Caco-2 (cell line): ENCODE measurements at regions not wholly inside any gene's neighbourhood (a gene's known extent, or its start where the extent isn't known, plus 50 kb on each side); places are given as distances from the start of the nearest gene placed in this dataset.

Source experiments
- BruUV-seq: library from RNA; stranded (reverse); fragments of 400-500 nt; replicated peaks from 2 replicates; lab custom pipeline; 2021; lab: Mats Ljungman, UMichigan
- CTCF ChIA-PET: fragments of 300-600 bp; sonication (Branson Sonifier 250); formaldehyde crosslinking; loops from one replicate; lab custom pipeline; 2022; ENCODE audit warnings: antibody characterized with exemption; lab: Charles Lee
- POLR2A ChIA-PET: fragments of 300-600 bp; sonication (Branson Sonifier 250); formaldehyde crosslinking; loops from one replicate; lab custom pipeline; 2022; ENCODE audit warnings: antibody characterized with exemption; lab: Charles Lee
- DNase-seq, 2 experiments: peaks; one replicate each; pipeline versions ENCODE4 v3.0.0 to v3.0.0-alpha.2; 2020 to 2022
- H3K27me3 ChIP-seq: replicated peaks from 2 replicates; pipeline ENCODE4 v1.6.0; 2011; ENCODE audit warnings: low read length; ENCODE audit not compliant: control insufficient read depth, insufficient read depth
- H3K36me3 ChIP-seq: 2 replicates; pipeline ENCODE4 v1.5.1; 2011; ENCODE audit warnings: low read length; ENCODE audit not compliant: control insufficient read depth, insufficient read depth
- H3K4me1 ChIP-seq: fragments of 250-450 bp; sonication (Bioruptor Pico); 2 replicates; pipeline ENCODE4 v1.5.1; 2020; ENCODE audit warnings: mild to moderate bottlenecking
- H3K4me3 ChIP-seq: 2 replicates; pipeline ENCODE4 v1.5.1; 2011; ENCODE audit warnings: low read depth, mild to moderate bottlenecking, control low read depth, low read length
- H3K9me3 ChIP-seq: fragments of 250-450 bp; sonication (Bioruptor Pico); 2 replicates; pipeline ENCODE4 v1.5.1; 2020; ENCODE audit warnings: mild to moderate bottlenecking, moderate library complexity
- H3K27ac Mint-ChIP-seq: one replicate; pipeline ENCODE4 v1.8.0; 2022; ENCODE audit warnings: mixed read lengths; ENCODE audit not compliant: unreplicated experiment
- H3K27me3 Mint-ChIP-seq: one replicate; pipeline ENCODE4 v1.8.0; 2022; ENCODE audit warnings: mixed read lengths; ENCODE audit not compliant: insufficient read depth, unreplicated experiment
- H3K36me3 Mint-ChIP-seq: one replicate; pipeline ENCODE4 v1.8.0; 2022; ENCODE audit warnings: mild to moderate bottlenecking, mixed read lengths; ENCODE audit not compliant: insufficient read depth, unreplicated experiment
- H3K4me1 Mint-ChIP-seq: one replicate; pipeline ENCODE4 v1.8.0; 2022; ENCODE audit warnings: low read depth, mixed read lengths; ENCODE audit not compliant: unreplicated experiment
- H3K4me3 Mint-ChIP-seq: one replicate; pipeline ENCODE4 v1.8.0; 2022; ENCODE audit warnings: mild to moderate bottlenecking, moderate library complexity, mixed read lengths; ENCODE audit not compliant: unreplicated experiment
- H3K9me3 Mint-ChIP-seq: one replicate; pipeline ENCODE4 v1.8.0; 2022; ENCODE audit warnings: mixed read lengths; ENCODE audit not compliant: unreplicated experiment
- CTCF ChIP-seq, 2 experiments: fragments of 200-600 bp in 1 of 2; IDR thresholded peaks; 1 replicate in 1 of 2; 2 replicates in 1 of 2; pipeline versions ENCODE4 v1.5.1 to v1.8.0; 2011 to 2022; ENCODE audit warnings: antibody characterized with exemption in 1 of 2, control low read depth in 1 of 2, inconsistent platforms in 1 of 2, low read depth in 1 of 2, low read length in 1 of 2, mild to moderate bottlenecking in 1 of 2, moderate library complexity in 1 of 2; ENCODE audit not compliant: insufficient read depth in 1 of 2, severe bottlenecking in 1 of 2, unreplicated experiment in 1 of 2
- intact Hi-C: fragments of 100-400 bp; cut with micrococcal nuclease; formaldehyde crosslinking; loops from one replicate; pipeline ENCODE4 v1.10.0; 2022; ENCODE audit not compliant: unreplicated experiment

GRCh38 chr22:48941033-48941902, 886.4 kb downstream of the BRD1 start:
- no peaks in the 10 kb centered on the region for H3K27me3 Mint-ChIP-seq
- DNase-seq: no peak
- H3K4me1 ChIP-seq: no peaks in the 10 kb centered on the region
- no peaks in the 10 kb centered on the region for H3K36me3 ChIP-seq
- H3K27ac Mint-ChIP-seq: no peak overlapping the region
- intact Hi-C loops: no loop called here
- POLR2A ChIA-PET: no interaction called here
- CTCF ChIA-PET: no interaction called here
- TF ChIP-seq CTCF (IDR thresholded peaks at IDR 0.05; ENCODE audit: insufficient read depth in 1 of 2, low read depth in 1 of 2, low read length in 1 of 2, severe bottlenecking in 1 of 2, unreplicated experiment in 1 of 2): no peak
- no peak overlapping the region for H3K4me3 ChIP-seq
- no peaks in the 10 kb centered on the region for H3K27me3 ChIP-seq
- no peaks in the 10 kb centered on the region for H3K9me3 ChIP-seq
- no peaks in the 10 kb centered on the region for H3K4me1 Mint-ChIP-seq
- H3K36me3 Mint-ChIP-seq: no peaks in the 10 kb centered on the region
- no peak overlapping the region for H3K4me3 Mint-ChIP-seq
- no peaks in the 10 kb centered on the region for H3K9me3 Mint-ChIP-seq
- BruUV-seq: no TSS peak

- no peaks in the 10 kb centered on the region for H3K4me1 ChIP-seq
- Mint-ChIP-seq H3K36me3 (no peaks in the 10 kb centered on the region), H3K27me3 (no peaks in the 10 kb centered on the region), H3K4me1 (no peaks in the 10 kb centered on the region), H3K4me3 (no peak overlapping the region), H3K27ac (no peak overlapping the region), H3K9me3 (no peaks in the 10 kb centered on the region)
- no TSS peak for BruUV-seq
- H3K4me3 ChIP-seq: no peak overlapping the region
- intact Hi-C loops: no loop called here
- TF ChIP-seq CTCF (IDR thresholded peaks at IDR 0.05; ENCODE audit: insufficient read depth in 1 of 2, low read depth in 1 of 2, low read length in 1 of 2, severe bottlenecking in 1 of 2, unreplicated experiment in 1 of 2): no peak
- no peaks in the 10 kb centered on the region for H3K36me3 ChIP-seq
- DNase-seq: no peak
- H3K27me3 ChIP-seq: no peaks in the 10 kb centered on the region
- no peaks in the 10 kb centered on the region for H3K9me3 ChIP-seq
- ChIA-PET CTCF (no interaction called here), POLR2A (no interaction called here)
Measured at GRCh38 chr22:48940266-48941032, 887.2 kb downstream of the BRD1 start.

- no peak for DNase-seq
- Mint-ChIP-seq H3K4me3 (no peak overlapping the region), H3K9me3 (peaks cover 4% of the 10 kb centered on the region), H3K27ac (no peak overlapping the region), H3K4me1 (no peaks in the 10 kb centered on the region), H3K36me3 (no peaks in the 10 kb centered on the region), H3K27me3 (no peaks in the 10 kb centered on the region)
- Histone ChIP-seq H3K4me1 (no peaks in the 10 kb centered on the region), H3K9me3 (no peaks in the 10 kb centered on the region), H3K4me3 (no peak overlapping the region), H3K36me3 (no peaks in the 10 kb centered on the region), H3K27me3 (no peaks in the 10 kb centered on the region)
- POLR2A ChIA-PET: no interaction called here
- TF ChIP-seq CTCF (IDR thresholded peaks at IDR 0.05; ENCODE audit: insufficient read depth in 1 of 2, low read depth in 1 of 2, low read length in 1 of 2, severe bottlenecking in 1 of 2, unreplicated experiment in 1 of 2): no peak
- intact Hi-C loops: no loop called here
- CTCF ChIA-PET: no interaction called here
- no TSS peak for BruUV-seq
Measured at GRCh38 chr22:48939441-48940265, 888.0 kb downstream of the BRD1 start.
